Testis (tissue), 2 donors: ENCODE measurements at regions not wholly inside any gene's neighbourhood (a gene's known extent, or its start where the extent isn't known, plus 50 kb on each side); places are given as distances from the start of the nearest gene placed in this dataset.

Experiments used
- POLR2A ChIP-seq: fragments of 450-650 bp; IDR thresholded peaks from one replicate; pipeline ENCODE4 v1.6.1; 2017; ENCODE audit warnings: antibody characterized with exemption, mild to moderate bottlenecking, moderate library complexity
- TF ChIP-seq, protein P1 (sequence below), 3 experiments: fragments of 450-650 bp in 2 of 3; fragments of 200-600 bp in 1 of 3; sonication (generic) in 1 of 3; IDR thresholded peaks; one replicate each; pipeline ENCODE4 v1.5.1; 2016 to 2019; ENCODE audit warnings: antibody characterized with exemption in 3 of 3, mild to moderate bottlenecking in 2 of 3, moderate library complexity in 1 of 3

DNA sequence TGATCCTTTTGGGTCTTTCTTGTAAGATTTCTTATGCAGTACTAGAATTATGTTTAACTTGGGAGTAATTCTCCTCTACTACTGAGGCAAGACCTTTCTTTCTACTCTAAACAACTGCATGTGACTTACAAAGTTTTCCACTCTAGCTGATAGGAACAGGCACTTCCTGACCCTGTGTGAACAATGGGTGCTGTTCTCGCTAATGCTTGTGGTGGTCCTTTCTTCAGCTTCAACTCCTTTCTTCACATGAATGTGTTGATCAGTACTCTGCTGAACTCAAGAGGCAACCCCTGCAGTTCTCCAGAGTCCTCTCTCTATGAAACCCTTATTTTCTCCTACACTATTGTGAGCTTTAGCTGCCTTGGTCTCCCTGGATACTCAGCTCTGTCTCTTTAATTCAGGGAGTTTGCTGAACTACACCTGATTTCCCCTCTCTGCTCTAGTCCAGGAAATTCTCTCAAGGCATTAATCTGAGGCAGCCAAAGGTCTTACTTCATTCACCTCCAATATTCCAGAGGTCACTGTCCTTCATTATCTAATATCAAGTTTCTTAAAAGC, 484.6 kb upstream of the PIK3R1 start:
- TF ChIP-seq, protein P1, sequence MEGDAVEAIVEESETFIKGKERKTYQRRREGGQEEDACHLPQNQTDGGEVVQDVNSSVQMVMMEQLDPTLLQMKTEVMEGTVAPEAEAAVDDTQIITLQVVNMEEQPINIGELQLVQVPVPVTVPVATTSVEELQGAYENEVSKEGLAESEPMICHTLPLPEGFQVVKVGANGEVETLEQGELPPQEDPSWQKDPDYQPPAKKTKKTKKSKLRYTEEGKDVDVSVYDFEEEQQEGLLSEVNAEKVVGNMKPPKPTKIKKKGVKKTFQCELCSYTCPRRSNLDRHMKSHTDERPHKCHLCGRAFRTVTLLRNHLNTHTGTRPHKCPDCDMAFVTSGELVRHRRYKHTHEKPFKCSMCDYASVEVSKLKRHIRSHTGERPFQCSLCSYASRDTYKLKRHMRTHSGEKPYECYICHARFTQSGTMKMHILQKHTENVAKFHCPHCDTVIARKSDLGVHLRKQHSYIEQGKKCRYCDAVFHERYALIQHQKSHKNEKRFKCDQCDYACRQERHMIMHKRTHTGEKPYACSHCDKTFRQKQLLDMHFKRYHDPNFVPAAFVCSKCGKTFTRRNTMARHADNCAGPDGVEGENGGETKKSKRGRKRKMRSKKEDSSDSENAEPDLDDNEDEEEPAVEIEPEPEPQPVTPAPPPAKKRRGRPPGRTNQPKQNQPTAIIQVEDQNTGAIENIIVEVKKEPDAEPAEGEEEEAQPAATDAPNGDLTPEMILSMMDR (IDR thresholded peaks at IDR 0.05), result no peak
- TF ChIP-seq POLR2A, result no peak
